OCI-LY7 (cell line): ENCODE measurements at regions not wholly inside any gene's neighbourhood (a gene's known extent, or its start where the extent isn't known, plus 50 kb on each side); places are given as distances from the start of the nearest gene placed in this dataset.

ENCODE experiments used
- BruUV-seq: library from RNA; stranded (reverse); fragments of 400-500 nt; replicated peaks from 2 replicates; lab custom pipeline; 2021; lab: Mats Ljungman, UMichigan
- CTCF ChIA-PET: fragments of 300-600 bp; sonication (Branson Sonifier 250); formaldehyde crosslinking; loops from one replicate; lab custom pipeline; 2022; ENCODE audit warnings: antibody characterized with exemption; ENCODE audit not compliant: unreplicated experiment; lab: Charles Lee
- POLR2A ChIA-PET: fragments of 300-600 bp; sonication (Branson Sonifier 250); formaldehyde crosslinking; loops from one replicate; lab custom pipeline; 2022; ENCODE audit warnings: antibody characterized with exemption; lab: Charles Lee
- DNase-seq: peaks from one replicate; pipeline ENCODE4 v3.0.0-alpha.2; 2015; ENCODE audit warnings: low spot score
- H2AFZ ChIP-seq: fragments of 200-600 bp; sonication (generic), shearing (Covaris generic); 2 replicates; pipeline ENCODE4 v1.6.1; 2014; ENCODE audit warnings: mild to moderate bottlenecking, antibody characterized with exemption, low read length, moderate library complexity
- H3K27ac ChIP-seq: fragments of 200-600 bp; sonication (generic); 2 replicates; pipeline ENCODE4 v1.5.1; 2014; ENCODE audit warnings: mixed run types, low read depth, mild to moderate bottlenecking, moderate library complexity, low read length, inconsistent platforms; ENCODE audit not compliant: poor library complexity, severe bottlenecking
- H3K36me3 ChIP-seq: fragments of 200-600 bp; sonication (generic); 2 replicates; pipeline ENCODE4 v1.6.1; 2014; ENCODE audit warnings: mild to moderate bottlenecking, antibody characterized with exemption, low read length, moderate library complexity, mixed read lengths; ENCODE audit not compliant: insufficient read depth
- H3K4me1 ChIP-seq: fragments of 200-600 bp; sonication (generic); 2 replicates; pipeline ENCODE4 v1.5.1; 2014; ENCODE audit warnings: mild to moderate bottlenecking, low read length; ENCODE audit not compliant: insufficient read depth, poor library complexity, severe bottlenecking
- H3K4me2 ChIP-seq: fragments of 200-600 bp; sonication (generic); 2 replicates; pipeline ENCODE4 v1.6.1; 2014; ENCODE audit warnings: mild to moderate bottlenecking, low read length
- H3K4me3 ChIP-seq: fragments of 200-600 bp; sonication (generic); 2 replicates; pipeline ENCODE4 v1.5.1; 2014; ENCODE audit warnings: mild to moderate bottlenecking, low read depth, low read length; ENCODE audit not compliant: poor library complexity, severe bottlenecking
- H3K79me2 ChIP-seq: fragments of 200-600 bp; sonication (generic); 2 replicates; pipeline ENCODE4 v1.6.1; 2016; ENCODE audit warnings: low read depth, mild to moderate bottlenecking, low read length, moderate library complexity, mixed read lengths; ENCODE audit not compliant: insufficient read depth
- H3K9me2 ChIP-seq: fragments of 200-600 bp; sonication (generic); 2 replicates; pipeline ENCODE4 v1.6.1; 2016; ENCODE audit warnings: mild to moderate bottlenecking, low read length, mixed read lengths; ENCODE audit not compliant: insufficient read depth
- H3K9me3 ChIP-seq: fragments of 200-600 bp; sonication (generic); 2 replicates; pipeline ENCODE4 v1.6.1; 2014; ENCODE audit warnings: mild to moderate bottlenecking, mixed run types, low read length, mixed read lengths
- H4K20me1 ChIP-seq: fragments of 200-600 bp; sonication (generic); 2 replicates; pipeline ENCODE4 v1.6.1; 2014; ENCODE audit warnings: mild to moderate bottlenecking, antibody characterized with exemption, low read length, moderate library complexity, mixed read lengths; ENCODE audit not compliant: insufficient read depth
- CTCF ChIP-seq: fragments of 200-600 bp; sonication (generic); conservative IDR thresholded peaks from 2 replicates; pipeline ENCODE4 v1.5.1; 2014; ENCODE audit warnings: mild to moderate bottlenecking, antibody characterized with exemption, low read length, moderate library complexity, mixed read lengths
- EZH2phosphoT487 ChIP-seq: fragments of 200-600 bp; sonication (generic); IDR thresholded peaks from 2 replicates; pipeline ENCODE4 v1.6.1; 2018; ENCODE audit warnings: low read depth, borderline replicate concordance, mild to moderate bottlenecking, mixed run types, antibody characterized with exemption, low read length, moderate library complexity, mixed read lengths
- intact Hi-C: fragments of 100-400 bp; cut with micrococcal nuclease; formaldehyde crosslinking; loops from one replicate; pipeline ENCODE4 v1.10.0; 2022; ENCODE audit not compliant: unreplicated experiment

- Histone ChIP-seq H3K4me2 (no peak overlapping the region), H3K79me2 (no peaks in the 10 kb centered on the region), H3K4me1 (peaks cover 5% of the 10 kb centered on the region), H3K9me3 (peaks cover 9% of the 10 kb centered on the region; the same call in 1 of the 2 replicates), H2AFZ (no peak overlapping the region), H4K20me1 (no peaks in the 10 kb centered on the region), H3K4me3 (no peak overlapping the region), H3K27ac (no peak overlapping the region), H3K9me2 (no peaks in the 10 kb centered on the region), H3K36me3 (no peaks in the 10 kb centered on the region)
- ChIA-PET CTCF (no interaction called here), POLR2A (no interaction called here)
- intact Hi-C loops: no loop called here
- no peak for TF ChIP-seq EZH2phosphoT487
- no peak for TF ChIP-seq CTCF
- no TSS peak for BruUV-seq
- no peak for DNase-seq
Measured at GRCh38 chr16:82560805-82561325, 65.9 kb upstream of the CDH13 start.

GRCh38 chr16:82544378-82545160 lies 82.2 kb upstream of the CDH13 start:
- no peaks in the 10 kb centered on the region for H3K9me2 ChIP-seq
- intact Hi-C loops: no loop called here

More at GRCh38 chr16:82544378-82545160, 82.2 kb upstream of the CDH13 start:
- Histone ChIP-seq H3K4me2 (no peak overlapping the region), H3K4me3 (no peak overlapping the region), H3K27ac (no peak overlapping the region), H2AFZ (no peak overlapping the region), H4K20me1 (no peaks in the 10 kb centered on the region), H3K36me3 (no peaks in the 10 kb centered on the region), H3K9me3 (no peaks in the 10 kb centered on the region), H3K4me1 (no peaks in the 10 kb centered on the region), H3K79me2 (no peaks in the 10 kb centered on the region)
- TF ChIP-seq EZH2phosphoT487 (no peak), CTCF (no peak)
- BruUV-seq: no TSS peak
- ChIA-PET CTCF (no interaction called here), POLR2A (no interaction called here)
- DNase-seq: no peak
